ENCODE measurements at regions not wholly inside any gene's neighbourhood (a gene's known extent, or its start where the extent isn't known, plus 50 kb on each side); places are given as distances from the start of the nearest gene placed in this dataset.

- DNase-seq, result no peak
Observed at GRCh38 chr13:33373624-33374023, 88.1 kb upstream of the STARD13 start.

GRCh38 chr13:33375421-33375820 is 89.9 kb upstream of the STARD13 start:
- no peak for DNase-seq

GRCh38 chr13:33376212-33376611 is 90.7 kb upstream of the STARD13 start:
- no peak for DNase-seq

DNA sequence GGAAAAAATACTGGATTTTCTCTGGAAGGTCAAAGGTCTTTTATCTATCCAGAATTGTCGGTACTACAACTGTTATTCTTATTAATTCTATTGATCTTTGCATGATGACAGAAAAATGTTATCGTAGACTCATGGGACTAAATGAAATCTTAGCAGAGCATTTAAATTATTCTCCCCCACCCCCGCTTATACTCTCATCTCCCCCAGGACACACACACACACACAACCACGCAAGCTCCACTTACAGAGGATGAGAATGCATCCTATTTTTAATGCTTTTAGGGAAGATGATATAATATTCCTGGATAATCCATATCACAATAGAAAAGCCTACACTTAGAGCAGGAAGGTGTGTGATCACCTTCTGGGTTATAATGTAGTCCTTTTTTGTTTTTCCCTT is 91.9 kb upstream of the STARD13 start:
- no peak for DNase-seq

DNA sequence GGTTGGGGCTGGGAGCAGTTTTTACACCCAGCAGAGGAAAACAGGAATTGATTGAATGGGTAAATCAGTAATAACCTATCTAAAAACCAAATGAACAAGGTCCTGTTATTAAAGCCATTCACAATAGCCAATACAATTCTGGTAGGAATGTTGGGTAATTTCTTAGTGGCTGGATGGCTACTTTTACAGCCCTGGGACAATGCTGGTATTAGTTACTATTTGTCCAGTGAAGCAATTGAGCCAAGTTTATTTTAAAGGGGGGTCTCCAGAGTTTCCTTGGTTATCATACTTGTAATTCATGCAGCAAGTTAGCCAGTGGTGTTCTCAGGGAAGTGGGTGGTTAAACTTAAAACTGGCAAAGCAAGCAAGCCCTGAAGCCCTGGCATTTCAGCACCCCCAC is 92.3 kb upstream of the STARD13 start:
- no peak for DNase-seq

GRCh38 chr13:33379608-33380007 is 94.1 kb upstream of the STARD13 start:
- DNase-seq, result no peak

- no peak for DNase-seq
Observed at GRCh38 chr13:33380487-33381079, 95.0 kb upstream of the STARD13 start.

DNA sequence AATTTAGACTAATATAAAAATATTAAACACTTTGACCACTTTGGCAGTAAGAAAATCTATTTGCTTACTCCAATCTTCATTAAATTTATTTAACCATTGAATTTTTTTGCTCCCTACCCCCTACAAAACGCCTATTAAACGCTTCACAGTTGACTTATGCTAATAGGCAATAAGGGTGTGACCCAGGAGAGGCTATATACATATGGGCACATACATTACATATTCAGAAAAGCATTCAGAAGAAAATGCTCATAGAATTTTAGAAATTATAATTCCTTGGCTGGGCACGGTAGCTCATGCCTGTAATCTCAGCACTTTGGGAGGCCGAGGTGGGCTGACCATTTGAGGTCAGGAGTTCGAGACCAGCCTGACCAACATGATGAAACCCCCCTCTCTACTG is 95.6 kb upstream of the STARD13 start:
- DNase-seq, result no peak

DNA sequence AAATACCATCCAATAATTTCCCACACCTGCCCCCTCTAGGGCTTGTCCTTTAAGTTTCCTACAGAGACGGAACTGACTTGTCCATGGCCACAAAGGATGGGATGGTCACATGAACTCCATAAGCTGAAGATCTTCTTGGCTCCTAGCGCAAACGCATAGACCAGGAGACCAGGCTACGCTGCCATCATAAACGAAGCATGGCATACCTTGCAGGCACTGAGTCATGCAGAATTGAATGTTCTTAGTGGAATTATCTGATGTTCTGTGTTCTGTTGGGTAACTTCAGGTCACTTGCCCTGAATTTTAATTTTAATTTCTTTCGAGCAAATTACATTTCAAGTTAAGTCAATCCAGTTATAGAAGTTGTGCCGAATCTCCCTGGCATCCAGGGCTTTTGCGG is 96.4 kb upstream of the STARD13 start:
- no peak for DNase-seq

GRCh38 chr13:33383724-33384577 is 98.4 kb upstream of the STARD13 start:
- no peak for DNase-seq

DNA sequence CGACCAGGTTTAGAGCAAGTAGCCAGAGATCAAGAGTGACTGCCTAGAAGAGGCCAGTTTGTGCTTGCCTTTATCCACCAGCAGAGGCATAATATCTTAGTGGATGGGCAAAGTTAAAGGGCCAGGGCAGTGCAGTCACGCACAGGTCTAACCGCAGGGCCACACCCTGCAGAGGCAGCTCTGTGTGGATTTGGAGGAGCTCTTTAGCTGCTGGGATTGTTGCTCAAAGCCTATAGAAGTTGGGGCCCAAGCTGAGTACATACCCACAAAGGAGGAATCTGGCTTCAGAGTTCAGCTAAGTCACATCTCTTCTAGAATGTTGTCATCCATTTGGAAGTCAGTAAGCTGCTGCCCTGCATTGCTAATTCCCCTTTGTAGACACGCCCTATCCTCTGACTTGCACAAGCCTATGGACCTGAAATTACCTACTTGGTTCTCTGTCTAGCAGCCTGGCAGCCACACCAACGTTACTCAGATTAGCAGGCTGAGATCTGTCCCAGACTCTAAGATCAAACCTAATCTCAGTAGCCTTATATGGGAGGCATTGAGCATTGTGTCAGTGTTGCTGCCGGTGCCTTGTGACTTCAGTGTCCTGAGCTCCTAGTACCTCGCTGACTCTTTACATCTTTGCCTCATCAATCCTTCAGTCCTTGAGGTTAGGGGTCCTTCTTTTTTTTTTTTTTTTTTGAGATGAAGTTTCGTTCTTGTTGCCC is 102.9 kb upstream of the STARD13 start:
- no peak for DNase-seq

GRCh38 chr13:33392794-33393405 is 107.3 kb upstream of the STARD13 start:
- DNase-seq, result no peak

- no peak for DNase-seq
Observed at GRCh38 chr13:33394294-33394932, 108.9 kb upstream of the STARD13 start.

- DNase-seq, result no peak
Observed at GRCh38 chr13:33401238-33401637, 115.7 kb upstream of the STARD13 start.

GRCh38 chr13:33402975-33403374 is 117.4 kb upstream of the STARD13 start:
- no peak for DNase-seq

DNA sequence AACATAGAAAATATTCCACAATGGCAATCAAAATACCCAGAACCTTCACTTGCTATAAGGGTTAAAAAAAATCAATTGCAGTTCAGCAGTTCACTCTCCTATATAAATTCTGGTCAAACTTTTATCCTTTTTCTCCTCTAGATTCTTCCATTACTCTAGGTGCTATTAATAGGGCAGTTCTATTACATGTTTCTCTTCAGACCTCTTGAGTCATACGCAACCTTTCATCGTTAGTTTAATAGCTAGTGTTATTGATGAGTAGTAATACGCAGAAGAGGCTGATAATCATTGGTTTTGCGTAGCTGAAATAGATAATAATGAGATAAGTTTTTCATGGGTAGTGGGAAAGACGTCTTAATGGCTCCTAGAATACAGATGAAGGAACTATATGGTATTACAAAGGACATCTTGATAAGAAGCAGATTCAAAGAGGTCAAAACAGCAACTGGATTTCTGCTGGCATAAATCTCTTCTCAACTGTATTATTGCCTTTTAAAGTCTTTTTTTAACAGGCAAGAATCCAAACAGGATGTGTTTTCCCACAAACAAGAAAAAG is 118.3 kb upstream of the STARD13 start:
- DNase-seq, result no peak

DNA sequence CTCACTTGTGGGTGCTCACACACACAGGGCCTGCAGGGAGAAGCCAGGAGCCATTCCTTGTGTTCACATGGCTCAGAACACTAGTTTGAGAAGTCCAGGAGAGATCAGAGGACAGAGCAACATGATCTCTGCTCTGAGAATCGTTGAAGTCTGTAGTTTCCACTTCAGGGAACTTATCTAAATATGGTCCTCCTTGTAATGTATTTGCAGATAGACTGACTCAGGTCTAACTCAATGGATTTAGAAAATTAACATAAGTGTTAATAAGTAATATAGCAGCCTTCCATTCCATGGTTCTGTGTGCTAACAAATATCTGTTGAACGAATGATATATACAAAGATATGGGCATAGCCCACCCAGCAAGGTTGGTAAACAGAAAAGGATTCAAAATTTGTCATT is 119.8 kb upstream of the STARD13 start:
- no peak for DNase-seq

DNA sequence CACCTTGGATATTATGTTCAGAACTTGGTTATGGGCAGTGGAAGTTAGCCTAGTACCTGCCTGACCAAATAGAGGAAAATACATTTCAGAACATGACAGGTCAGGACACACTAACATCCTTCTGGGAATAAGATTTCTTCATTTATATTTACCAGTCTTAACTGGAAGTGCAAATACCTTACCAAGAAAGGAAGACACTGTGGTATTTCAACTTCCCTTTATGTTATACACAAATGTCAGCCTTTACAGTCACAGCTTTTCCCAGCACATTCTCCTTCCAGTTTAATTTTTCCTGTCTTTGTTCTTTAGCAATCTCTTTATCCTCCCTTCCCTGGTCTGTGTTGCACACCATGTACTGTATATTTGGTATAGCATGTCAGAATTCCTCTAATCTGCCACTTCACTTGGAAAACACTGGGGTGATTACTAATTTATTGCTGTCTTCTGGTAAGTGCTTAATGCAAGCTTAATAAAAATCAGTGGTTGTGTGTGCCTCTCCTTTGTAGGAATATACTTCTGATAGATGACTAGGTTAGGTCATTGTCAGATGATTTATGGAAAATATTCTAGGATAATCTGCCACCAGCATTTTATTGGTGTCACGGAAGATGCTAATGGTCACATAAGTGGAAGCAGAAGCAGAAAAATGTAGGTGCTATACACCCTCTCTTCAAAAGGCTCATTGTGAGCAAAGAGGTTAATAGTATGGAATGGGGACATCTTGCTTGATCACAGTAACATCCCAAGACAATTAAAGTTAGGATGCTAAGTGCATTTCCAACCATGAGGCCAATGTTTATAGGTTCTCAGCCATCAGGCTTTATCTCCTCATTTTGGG is 124.3 kb upstream of the STARD13 start:
- DNase-seq, result no peak

DNA sequence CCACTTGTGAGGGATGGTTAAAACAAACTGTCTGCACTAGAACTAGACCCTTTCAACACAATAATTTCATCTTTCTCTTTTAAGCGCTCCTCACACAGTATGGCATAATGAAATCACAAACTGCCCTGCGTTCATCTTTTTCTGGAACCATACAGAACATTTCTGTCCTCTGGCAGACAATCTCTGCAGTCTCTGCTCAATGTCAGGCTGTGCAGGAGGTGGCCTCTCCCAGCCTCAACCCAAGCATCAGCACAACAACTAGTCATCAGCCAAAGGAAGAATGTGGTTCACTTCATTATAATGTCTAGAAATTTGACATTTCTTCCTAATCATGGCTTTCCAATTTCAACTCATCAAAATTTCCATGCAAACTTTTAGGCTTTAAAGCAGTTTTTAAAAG is 125.1 kb upstream of the STARD13 start:
- no peak for DNase-seq

- no peak for DNase-seq
Observed at GRCh38 chr13:33411312-33411711, 125.8 kb upstream of the STARD13 start.

DNA sequence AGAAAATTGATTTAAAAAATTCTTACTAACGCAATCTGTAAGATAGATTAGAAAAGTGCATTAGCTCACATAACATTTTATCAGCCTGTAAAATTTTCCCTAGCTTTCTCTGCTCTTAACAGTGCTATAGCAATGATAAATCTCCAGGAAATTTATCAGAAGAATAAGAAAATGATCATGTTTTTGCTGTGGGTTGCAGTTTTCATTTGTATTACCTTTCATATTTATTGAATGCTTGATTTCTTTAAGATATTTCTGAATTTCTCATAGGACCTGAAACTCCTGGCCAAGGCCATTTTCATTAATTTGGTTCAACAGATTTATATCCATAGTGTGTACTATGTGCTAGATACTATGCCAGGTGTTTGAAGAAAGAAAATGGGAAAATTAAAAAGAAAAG is 130.3 kb upstream of the STARD13 start:
- DNase-seq, result no peak
